Osteocyte (in vitro differentiated cells): ENCODE measurements at regions not wholly inside any gene's neighbourhood (a gene's known extent, or its start where the extent isn't known, plus 50 kb on each side); places are given as distances from the start of the nearest gene placed in this dataset.

Experiments
- DNase-seq: peaks from one replicate; pipeline ENCODE4 v3.0.0; 2021; ENCODE audit warnings: mixed read lengths; ENCODE audit not compliant: unreplicated experiment; ENCODE audit errors: extremely low spot score
- H3K27ac Mint-ChIP-seq: one replicate; pipeline ENCODE4 v1.8.0; 2021; ENCODE audit warnings: mild to moderate bottlenecking, mixed read lengths; ENCODE audit not compliant: unreplicated experiment
- H3K27me3 Mint-ChIP-seq: one replicate; pipeline ENCODE4 v1.8.0; 2021; ENCODE audit warnings: mixed read lengths; ENCODE audit not compliant: unreplicated experiment
- H3K36me3 Mint-ChIP-seq: one replicate; pipeline ENCODE4 v1.8.0; 2021; ENCODE audit warnings: mixed read lengths; ENCODE audit not compliant: unreplicated experiment
- H3K4me1 Mint-ChIP-seq: one replicate; pipeline ENCODE4 v1.8.0; 2021; ENCODE audit warnings: mixed read lengths; ENCODE audit not compliant: unreplicated experiment
- H3K4me3 Mint-ChIP-seq: one replicate; pipeline ENCODE4 v1.8.0; 2021; ENCODE audit warnings: mild to moderate bottlenecking, moderate library complexity, mixed read lengths; ENCODE audit not compliant: unreplicated experiment
- H3K9me3 Mint-ChIP-seq: one replicate; pipeline ENCODE4 v1.8.0; 2021; ENCODE audit warnings: mixed read lengths; ENCODE audit not compliant: unreplicated experiment
- CTCF ChIP-seq: fragments of 200-600 bp; sonication (generic); IDR thresholded peaks from 2 replicates; pipeline ENCODE4 v1.5.0; 2021; ENCODE audit warnings: antibody characterized with exemption, mild to moderate bottlenecking, moderate library complexity

- H3K27me3 Mint-ChIP-seq: no peaks in the 10 kb centered on the region
- no peak for DNase-seq
- no peak overlapping the region for H3K27ac Mint-ChIP-seq
- peaks cover 3% of the 10 kb centered on the region for H3K36me3 Mint-ChIP-seq
- no peak for TF ChIP-seq CTCF
- H3K9me3 Mint-ChIP-seq: no peaks in the 10 kb centered on the region
- H3K4me3 Mint-ChIP-seq: no peak overlapping the region
- peaks cover 11% of the 10 kb centered on the region for H3K4me1 Mint-ChIP-seq
Measured at GRCh38 chr1:232138044-232138443, 491.9 kb downstream of the SIPA1L2 start.

GRCh38 chr1:232137066-232137465 is 492.9 kb downstream of the SIPA1L2 start:
- no peak for TF ChIP-seq CTCF
- no peak for DNase-seq
- H3K9me3 Mint-ChIP-seq: no peaks in the 10 kb centered on the region
- no peak overlapping the region for H3K4me3 Mint-ChIP-seq
- H3K27me3 Mint-ChIP-seq: no peaks in the 10 kb centered on the region
- no peak overlapping the region for H3K27ac Mint-ChIP-seq
- peaks cover 2% of the 10 kb centered on the region for H3K4me1 Mint-ChIP-seq
- H3K36me3 Mint-ChIP-seq: peaks cover 3% of the 10 kb centered on the region

GRCh38 chr1:232136136-232136535 is 493.8 kb downstream of the SIPA1L2 start:
- Mint-ChIP-seq H3K9me3 (peaks cover 4% of the 10 kb centered on the region), H3K4me1 (no peaks in the 10 kb centered on the region), H3K27me3 (no peaks in the 10 kb centered on the region), H3K27ac (no peak overlapping the region), H3K36me3 (peaks cover 3% of the 10 kb centered on the region), H3K4me3 (no peak overlapping the region)
- TF ChIP-seq CTCF: no peak
- DNase-seq: no peak

- no peak overlapping the region for H3K27ac Mint-ChIP-seq
- H3K9me3 Mint-ChIP-seq: peaks cover 6% of the 10 kb centered on the region
- peaks cover 3% of the 10 kb centered on the region for H3K36me3 Mint-ChIP-seq
- H3K27me3 Mint-ChIP-seq: no peaks in the 10 kb centered on the region
- H3K4me1 Mint-ChIP-seq: no peaks in the 10 kb centered on the region
- H3K4me3 Mint-ChIP-seq: no peak overlapping the region
- TF ChIP-seq CTCF: no peak
- no peak for DNase-seq
Measured at GRCh38 chr1:232134365-232134764, 495.6 kb downstream of the SIPA1L2 start.

- no peak for DNase-seq
- no peaks in the 10 kb centered on the region for H3K27me3 Mint-ChIP-seq
- H3K4me3 Mint-ChIP-seq: no peak overlapping the region
- no peak overlapping the region for H3K27ac Mint-ChIP-seq
- TF ChIP-seq CTCF: no peak
- peaks cover 15% of the 10 kb centered on the region for H3K9me3 Mint-ChIP-seq
- peaks cover 4% of the 10 kb centered on the region for H3K36me3 Mint-ChIP-seq
- peaks cover 4% of the 10 kb centered on the region for H3K4me1 Mint-ChIP-seq
Measured at GRCh38 chr1:232132572-232132971, 497.4 kb downstream of the SIPA1L2 start.
